HG03575 (cell line): ENCODE measurements at regions not wholly inside any gene's neighbourhood (a gene's known extent, or its start where the extent isn't known, plus 50 kb on each side); places are given as distances from the start of the nearest gene placed in this dataset.

Experiments
- ATAC-seq: cut with Tn5 transposase; IDR thresholded peaks from one replicate; pipeline ENCODE4 v1.9.1; 2021; ENCODE audit not compliant: unreplicated experiment, insufficient number of reproducible peaks, low FRiP score; ENCODE audit errors: extremely low read depth

DNA sequence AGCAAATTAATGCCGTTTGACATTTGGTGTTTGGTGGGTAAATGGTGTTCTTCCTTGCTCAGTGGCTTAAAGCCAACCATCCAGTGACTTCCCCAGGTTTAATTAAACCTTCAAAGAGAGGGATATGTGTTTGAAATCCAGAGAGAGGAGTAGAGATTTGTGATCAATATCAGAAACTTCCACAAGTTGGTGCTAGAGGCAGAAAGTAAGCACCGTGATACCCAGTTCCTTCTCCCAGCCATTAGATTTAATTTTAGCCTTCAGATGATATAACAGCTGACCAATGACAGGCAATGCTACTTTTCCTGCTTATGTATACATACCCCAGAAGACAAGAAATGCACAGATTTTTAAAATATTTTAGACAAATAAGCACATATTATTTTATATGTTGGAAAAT lies 398.5 kb downstream of the CDH2 start:
- ATAC-seq, result no peak

DNA sequence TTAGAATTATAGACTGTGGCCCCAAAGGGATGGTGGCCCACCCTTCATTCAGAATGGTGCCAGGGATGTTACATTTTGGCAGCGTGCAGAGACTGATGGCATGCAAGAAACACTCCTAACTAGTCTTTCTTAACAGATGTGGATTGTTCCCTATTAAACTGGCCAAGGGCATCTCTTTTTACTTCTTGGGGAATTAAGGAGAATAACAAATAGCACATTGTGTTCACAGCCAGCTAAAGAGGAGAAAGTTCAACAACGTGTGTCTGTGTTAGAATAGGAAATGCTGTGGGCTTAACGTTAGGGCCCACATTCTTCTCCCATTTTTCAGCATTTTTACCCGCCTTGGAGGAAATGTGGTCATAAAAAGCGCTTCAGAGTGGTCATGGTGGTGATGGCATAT lies 404.8 kb downstream of the CDH2 start:
- ATAC-seq, result no peak

DNA sequence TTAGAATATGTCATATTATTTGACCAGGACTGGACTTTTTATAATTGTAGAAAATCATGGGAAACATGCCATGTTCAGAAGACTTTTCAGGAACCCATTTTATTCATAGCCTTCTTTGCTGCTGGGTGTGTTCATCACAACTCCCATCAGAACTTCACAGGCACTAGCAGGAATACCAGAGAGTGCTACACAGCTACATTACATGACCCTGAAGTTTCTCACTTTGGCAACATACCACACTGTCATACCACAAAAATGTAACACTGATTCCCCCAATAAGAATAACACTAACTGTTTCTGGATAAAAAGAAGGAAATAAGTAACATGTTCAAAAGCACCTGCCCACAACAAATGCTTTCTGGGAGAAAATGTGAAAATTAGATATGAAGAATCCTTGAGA lies 405.4 kb downstream of the CDH2 start:
- ATAC-seq, result no peak

DNA sequence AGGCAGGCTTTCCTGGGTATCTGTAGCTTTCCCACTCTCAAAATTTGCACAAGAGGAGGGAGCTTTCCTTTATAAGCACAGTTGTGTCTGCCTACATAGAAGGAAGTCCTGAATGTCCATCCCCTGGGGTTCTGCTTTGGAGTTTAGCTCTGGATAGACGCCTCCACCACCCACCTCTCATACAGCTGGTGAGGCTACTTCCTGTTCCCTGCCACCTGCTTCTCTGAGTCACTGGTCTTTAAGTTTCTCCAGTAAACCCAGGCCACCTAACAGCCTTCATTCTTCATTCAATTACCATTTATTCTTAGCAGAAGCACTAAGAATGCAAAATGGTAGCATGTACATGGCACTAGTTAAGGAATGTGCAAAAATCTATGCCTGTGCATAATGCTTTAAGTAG lies 407.8 kb downstream of the CDH2 start:
- no peak for ATAC-seq

DNA sequence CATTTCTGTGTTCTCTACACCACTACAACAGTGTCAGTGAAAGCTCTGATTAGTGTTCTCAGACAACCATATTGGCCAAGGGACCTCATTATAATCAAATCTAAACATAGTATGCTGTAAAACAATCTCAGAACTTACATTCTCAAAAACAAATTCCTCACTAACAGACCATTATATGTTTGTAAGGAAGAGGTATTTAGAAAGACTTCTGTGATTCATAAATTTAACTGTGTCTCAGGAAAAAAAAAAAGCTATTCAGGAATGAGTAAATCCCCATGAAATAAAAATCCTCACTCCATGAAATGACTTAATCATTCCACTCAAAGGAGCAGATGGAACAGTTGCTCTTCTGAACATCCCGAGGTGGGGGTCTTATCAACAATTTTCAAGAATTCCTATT lies 413.0 kb downstream of the CDH2 start:
- no peak for ATAC-seq

DNA sequence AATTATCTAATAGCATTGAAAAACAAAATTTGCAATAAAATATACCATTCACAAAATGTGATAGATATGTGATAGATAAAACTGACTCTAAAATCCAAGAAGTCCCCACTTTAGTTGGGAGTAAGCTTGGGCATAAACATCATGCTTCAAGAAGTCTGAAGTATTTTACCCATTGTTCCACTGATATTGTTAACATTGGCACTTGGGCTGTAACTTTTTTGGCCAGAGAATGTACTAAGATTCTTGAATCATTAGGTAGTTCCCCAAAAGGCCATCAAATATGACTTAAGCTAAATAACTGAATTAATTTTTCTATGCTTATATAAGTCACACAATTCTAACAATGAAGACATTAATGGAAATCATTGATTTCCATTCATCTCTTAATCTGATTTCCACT lies 413.6 kb downstream of the CDH2 start:
- no peak for ATAC-seq

DNA sequence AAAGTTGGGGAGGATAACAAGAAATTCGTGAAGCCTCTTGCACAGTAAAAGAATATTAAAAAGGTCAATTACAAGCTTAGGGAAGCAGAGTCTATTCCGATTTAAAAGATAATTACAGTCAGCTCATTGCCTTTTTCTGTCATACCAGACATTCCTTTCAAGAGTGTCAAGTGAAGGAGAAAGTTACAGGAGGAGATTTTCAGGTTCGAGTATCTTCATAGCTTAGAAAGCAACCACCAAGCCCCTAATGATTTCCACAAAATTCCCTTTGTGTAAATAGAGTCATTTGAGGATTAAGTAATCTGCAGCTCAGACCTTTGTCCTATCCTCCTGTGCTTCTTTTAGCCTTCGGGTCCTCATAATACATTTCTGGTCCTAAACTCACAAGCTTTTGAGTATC lies 414.9 kb downstream of the CDH2 start:
- no peak for ATAC-seq

DNA sequence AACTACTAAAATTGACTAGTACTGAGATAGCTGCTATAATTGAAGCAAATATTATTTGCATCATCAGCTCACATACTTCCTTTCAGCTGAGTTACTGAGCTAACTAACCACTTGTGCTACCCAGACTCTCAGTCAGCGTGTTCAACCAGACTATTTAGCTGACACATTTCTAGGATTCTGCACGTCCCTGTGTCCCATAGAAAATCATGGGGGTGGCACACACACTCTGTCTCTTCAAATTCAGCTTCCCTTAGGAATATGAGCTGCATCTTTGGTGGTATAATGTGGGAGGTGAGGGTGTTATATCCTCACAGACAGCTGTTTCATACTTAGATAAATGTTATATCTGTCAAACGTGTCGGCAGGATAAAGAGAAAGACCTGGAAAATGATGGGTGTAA lies 424.0 kb downstream of the CDH2 start:
- no peak for ATAC-seq

DNA sequence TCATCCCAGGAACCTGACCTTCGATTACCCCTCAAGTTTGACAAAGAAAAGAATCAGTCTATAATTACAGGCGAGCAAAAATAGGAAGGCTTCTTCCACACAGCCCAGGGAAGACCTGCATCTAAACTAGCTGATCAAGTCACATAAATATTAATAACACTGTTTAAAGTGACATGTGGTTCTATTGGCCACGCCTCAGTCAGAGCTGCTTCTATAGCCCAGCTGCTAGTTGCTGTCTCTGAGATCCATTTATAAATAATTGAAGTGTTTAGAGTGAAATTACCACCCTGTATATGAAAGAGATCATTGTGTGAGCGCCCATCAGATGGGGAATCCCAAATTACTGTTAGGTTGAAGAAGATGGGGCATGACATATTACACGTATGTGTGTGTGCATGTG lies 426.0 kb downstream of the CDH2 start:
- no peak for ATAC-seq

DNA sequence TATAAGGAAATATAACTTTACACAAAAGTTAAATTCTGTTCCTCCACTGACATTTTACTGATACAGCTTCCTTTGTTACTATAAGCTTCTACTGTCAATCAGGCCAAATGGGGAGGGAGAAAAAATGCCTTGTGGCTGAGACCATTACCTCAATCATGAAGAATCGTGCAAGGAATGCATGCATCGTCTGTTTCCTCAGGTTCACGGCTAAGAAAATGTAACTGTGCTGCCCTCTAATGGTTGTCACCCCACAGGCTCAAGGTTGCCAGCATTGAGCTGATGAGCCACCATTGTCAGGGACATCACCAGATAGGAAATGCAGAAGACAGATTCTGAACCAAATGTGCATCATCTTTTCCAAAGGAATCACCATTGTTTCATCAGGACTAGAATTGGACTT lies 426.9 kb downstream of the CDH2 start:
- ATAC-seq, result no peak

DNA sequence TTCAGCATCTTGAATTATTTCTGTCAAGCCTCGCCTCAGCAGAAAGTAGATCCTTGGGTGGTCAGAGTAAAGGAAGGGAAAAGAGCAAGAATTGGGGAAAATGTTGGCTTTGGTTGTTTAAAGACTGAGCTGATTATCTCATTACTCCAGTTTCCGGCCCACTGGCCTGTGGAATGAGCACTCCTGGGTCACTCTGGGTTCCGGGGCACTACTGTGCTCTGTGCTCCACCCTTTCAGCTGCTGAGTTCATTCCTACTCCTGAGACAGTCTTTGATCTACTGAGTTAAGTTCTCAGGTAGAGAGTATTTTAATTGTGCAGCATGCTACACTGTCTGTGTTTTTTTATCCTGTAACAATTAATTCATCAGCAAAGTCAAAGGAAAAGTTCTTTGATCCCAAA lies 427.7 kb downstream of the CDH2 start:
- no peak for ATAC-seq

DNA sequence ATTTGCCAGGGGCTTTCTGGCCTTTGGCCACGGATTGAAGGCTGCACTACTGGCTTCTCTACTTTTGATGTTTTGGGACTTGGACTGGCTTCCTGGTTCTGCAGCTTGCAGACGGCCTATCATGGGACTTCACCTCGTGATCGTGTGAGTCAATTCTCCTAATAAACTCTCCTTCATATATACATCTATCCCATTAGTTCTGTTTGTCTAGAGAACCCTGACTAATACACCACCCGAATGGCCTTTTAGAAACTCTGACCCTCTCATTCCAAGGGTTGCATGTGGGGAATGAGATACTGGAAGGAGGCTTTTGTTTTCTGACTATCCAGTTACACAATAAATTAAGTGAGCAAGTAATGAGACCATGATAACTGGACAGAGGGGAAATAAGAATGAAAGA lies 430.7 kb downstream of the CDH2 start:
- ATAC-seq, result no peak

DNA sequence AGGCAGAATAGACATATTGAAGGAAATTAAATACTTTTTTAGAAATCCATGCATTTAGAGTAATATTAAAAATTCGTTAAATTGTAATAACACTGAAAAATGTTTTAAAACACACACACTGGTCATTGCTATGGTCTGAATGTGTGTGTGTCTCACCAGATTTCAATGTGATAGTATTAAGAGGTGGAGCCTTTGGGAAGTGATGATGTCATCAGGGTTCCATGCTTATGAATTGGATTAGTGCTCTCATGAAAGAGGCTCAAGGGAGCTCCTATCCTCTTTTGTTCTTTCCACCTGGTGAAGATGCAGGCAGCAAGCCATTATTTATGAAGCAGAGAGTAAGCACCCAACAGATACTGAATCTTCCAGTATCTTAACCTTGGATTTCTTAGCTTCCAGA lies 441.8 kb downstream of the CDH2 start:
- no peak for ATAC-seq

DNA sequence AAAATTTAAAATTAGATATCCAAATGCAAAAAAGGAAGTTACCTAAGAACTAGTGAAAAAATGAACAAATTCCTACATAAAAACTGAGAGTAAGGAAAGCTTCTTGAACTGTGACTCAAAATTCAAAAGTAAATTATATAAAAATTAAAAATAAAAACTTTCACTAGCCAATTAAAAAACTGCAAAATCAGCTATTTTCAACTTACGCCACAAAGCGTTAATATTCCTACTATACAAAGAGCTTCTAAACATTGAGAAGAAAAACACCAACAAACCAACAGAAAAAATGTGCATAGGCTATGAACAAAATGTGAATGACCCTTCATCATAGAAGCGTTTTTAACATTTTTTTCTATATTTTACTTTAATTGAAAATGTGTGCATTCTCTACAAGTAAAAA lies 445.7 kb downstream of the CDH2 start:
- no peak for ATAC-seq

DNA sequence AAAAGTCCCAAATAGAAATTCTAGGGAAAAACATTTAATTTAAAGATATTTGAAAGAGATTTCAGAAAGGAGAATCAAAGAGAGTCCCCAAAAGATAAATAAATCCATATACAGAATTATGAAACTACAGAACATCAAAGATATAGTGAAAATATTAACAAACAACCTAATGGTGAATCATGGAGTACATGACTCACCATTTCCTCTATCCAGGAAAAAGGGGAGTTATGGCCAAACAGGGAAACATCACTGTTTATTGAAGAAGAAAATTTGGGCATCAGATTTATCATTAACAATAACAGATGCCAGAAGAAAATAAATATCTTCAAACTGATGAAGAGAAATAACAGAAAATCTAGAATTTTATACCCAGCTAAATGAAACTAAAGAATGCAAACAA lies 448.3 kb downstream of the CDH2 start:
- ATAC-seq, result no peak

DNA sequence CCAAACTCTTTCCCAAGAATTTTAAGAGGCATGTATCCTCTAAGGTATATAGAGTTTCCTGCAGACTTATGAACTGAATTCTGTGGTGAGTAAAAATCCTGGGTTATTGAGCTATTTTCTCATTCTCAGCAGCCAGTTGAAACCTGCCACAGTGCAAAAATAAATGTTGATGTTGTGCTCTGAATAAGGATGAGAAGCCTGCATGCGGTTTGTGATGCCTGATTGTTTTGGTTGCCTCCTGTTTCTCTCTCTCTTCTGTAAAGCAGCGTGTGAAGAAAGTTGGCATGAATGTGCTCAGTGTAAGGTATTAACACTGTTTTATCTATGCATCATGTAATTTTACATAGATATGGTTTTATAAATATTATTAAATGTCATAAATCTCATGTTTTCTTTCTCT lies 452.6 kb downstream of the CDH2 start:
- no peak for ATAC-seq

DNA sequence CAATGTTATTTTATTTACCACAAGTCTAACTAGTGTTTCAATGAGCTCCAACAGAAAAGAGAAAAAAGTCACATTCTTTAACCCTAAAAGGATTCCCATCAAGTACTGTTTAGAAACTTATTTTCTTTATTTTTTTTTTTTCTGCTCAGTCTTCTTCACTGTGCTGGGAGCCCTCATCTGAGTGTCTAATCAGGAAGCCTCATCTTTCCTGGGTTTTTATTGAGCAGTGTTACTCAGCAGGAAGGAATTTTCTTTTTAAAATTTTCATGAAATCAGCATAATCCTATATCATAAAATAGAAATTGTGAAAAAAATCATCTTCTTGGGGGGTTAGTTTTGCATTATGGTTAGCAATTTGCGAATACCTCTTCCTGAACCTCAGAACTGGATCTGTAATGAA lies 453.8 kb downstream of the CDH2 start:
- ATAC-seq, result no peak

DNA sequence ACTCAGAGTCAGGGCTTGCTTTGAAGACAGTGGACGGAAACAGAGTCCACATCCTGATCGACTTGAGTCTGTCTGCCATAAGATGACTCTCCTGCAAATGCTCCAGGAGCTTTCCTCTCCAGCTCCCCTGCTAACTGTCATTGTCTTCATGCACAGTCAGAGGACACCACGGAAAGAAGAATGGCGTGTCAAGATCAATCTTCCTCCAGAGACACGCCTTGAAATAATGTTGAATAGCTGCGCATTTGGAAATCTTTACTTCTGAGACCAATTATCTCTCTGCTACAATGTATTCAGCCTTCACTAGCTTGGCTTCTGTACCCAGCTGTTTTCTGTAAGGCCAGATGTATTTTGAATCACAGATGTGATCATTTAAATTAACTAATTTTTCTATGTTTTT lies 457.2 kb downstream of the CDH2 start:
- ATAC-seq, result no peak

DNA sequence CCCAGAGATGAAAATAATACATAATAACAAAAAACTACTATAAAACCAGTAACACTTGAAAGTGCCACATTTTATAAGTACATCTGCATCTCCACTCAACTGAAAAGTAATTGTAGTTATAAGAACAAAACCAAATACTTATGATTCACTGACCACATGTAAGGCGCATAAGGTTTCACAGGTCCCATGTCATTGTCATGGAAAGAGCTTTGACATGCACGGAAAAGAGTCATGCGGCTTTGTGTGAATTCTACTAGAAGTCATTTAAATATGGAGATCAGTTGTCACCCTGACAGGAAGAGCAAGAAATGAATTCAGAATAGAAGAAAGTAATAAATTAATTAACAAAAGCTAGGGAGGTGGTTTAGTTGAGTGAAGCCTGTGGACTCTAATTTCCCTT lies 459.1 kb downstream of the CDH2 start:
- ATAC-seq, result no peak

DNA sequence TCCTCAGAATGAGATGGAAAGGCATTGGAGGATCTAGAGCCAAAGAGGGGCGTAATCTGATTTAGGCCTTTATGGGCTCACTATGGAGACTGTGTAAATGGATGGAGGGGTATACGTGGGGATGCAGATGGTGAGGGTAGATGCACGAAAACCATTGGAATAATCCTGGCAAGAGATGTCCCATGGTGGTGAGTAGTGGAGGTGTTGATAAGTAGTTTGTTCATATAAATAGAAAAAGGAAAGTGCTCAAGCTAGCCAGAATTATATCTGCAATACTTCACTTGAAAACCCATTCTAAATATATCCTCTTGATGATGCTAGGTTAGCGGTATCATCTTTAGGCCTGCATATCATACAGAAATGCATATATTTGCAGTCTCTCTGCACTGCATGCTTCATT lies 459.7 kb downstream of the CDH2 start:
- ATAC-seq, result no peak

DNA sequence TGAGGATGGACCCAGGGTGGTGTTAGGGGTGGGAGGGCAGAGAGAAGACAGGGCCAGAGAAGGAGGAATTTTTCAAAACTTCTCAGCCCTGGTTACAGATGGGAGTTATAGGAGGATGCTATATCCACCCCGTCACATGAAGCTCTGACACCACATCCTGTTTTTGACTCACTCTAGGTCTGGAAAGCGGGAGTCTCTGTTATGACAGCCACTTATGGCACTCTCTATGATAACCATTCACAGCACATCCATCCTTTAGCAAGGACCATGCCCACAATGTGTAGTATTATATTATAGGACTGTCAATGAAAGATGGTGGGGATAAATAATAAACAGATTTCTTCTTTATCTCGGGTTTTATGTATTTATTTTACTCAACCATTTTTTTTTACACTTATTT lies 461.2 kb downstream of the CDH2 start:
- no peak for ATAC-seq

DNA sequence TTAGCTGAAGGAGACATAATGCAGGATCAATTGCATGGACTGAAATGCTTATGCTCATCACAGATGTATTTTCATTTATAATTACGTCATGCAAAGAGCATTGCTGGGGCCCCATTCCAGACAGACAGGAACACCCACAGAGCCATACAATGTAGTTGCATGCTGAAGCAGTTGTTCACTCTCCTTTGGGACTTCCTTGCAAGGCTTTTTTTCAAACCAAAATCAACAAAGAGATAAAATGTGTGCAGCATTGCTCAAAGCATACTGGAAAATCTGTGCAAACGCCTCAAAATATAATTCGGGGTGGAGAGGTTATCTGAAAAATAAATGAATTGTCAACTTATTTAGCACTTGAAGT lies 463.2 kb downstream of the CDH2 start:
- ATAC-seq, result no peak
